Inflammatory macrophage treated with lipopolysaccharide for 4 hours (primary cell): ENCODE measurements at regions not wholly inside any gene's neighbourhood (a gene's known extent, or its start where the extent isn't known, plus 50 kb on each side); places are given as distances from the start of the nearest gene placed in this dataset.
A peak's percentile ranks its signal among the peaks of the same experiment; 100 is the strongest.
"Not testable (repeated sequence)": the region's sequence is repeated elsewhere in the genome, so short reads cannot be mapped to it uniquely, and the experiment has no call there.

ENCODE experiments used
- DNase-seq: peaks from one replicate; pipeline ENCODE4 v3.0.0-alpha.2; 2020

GRCh38 chr4:169934794-169935429 lies 91.3 kb downstream of the MFAP3L start:
- no peak for DNase-seq

- DNase-seq = no peak
Observed at GRCh38 chr4:169933531-169933930, 92.7 kb downstream of the MFAP3L start.

- no peak for DNase-seq
Observed at GRCh38 chr4:169931964-169932363, 94.2 kb downstream of the MFAP3L start.

GRCh38 chr4:169930755-169931154 lies 95.4 kb downstream of the MFAP3L start:
- DNase-seq = not testable (repeated sequence)

GRCh38 chr4:169927280-169927679 lies 98.9 kb downstream of the MFAP3L start:
- no peak for DNase-seq

GRCh38 chr4:169925678-169926077 lies 100.5 kb downstream of the MFAP3L start:
- DNase-seq = no peak

- no peak for DNase-seq
Observed at GRCh38 chr4:169922632-169923276, 103.4 kb downstream of the MFAP3L start.

GRCh38 chr4:169921732-169922131 lies 104.5 kb downstream of the MFAP3L start:
- no peak for DNase-seq

- no peak for DNase-seq
Observed at GRCh38 chr4:169921237-169921636, 105.0 kb downstream of the MFAP3L start.

- DNase-seq = not testable (repeated sequence)
Observed at GRCh38 chr4:169919194-169920124, 106.7 kb downstream of the MFAP3L start.

- DNase-seq = no peak
Observed at GRCh38 chr4:169915545-169915944, 110.7 kb downstream of the MFAP3L start.

GRCh38 chr4:169914866-169915265 lies 111.3 kb downstream of the MFAP3L start:
- DNase-seq = no peak

GRCh38 chr4:169912996-169913395 lies 113.2 kb downstream of the MFAP3L start:
- DNase-seq = no peak

- no peak for DNase-seq
Observed at GRCh38 chr4:169909897-169910296, 116.3 kb downstream of the MFAP3L start.

GRCh38 chr4:169909479-169909878 lies 116.7 kb downstream of the MFAP3L start:
- DNase-seq = no peak

GRCh38 chr4:169907705-169908104 lies 118.5 kb downstream of the MFAP3L start:
- no peak for DNase-seq

- DNase-seq = no peak
Observed at GRCh38 chr4:169906821-169907220, 119.4 kb downstream of the MFAP3L start.

GRCh38 chr4:169906104-169906503 lies 120.1 kb downstream of the MFAP3L start:
- DNase-seq = peak; percentile 48

- DNase-seq = no peak
Observed at GRCh38 chr4:169902658-169903345, 123.4 kb downstream of the MFAP3L start.

- no peak for DNase-seq
Observed at GRCh38 chr4:169900241-169900845, 125.9 kb downstream of the MFAP3L start.

- DNase-seq = no peak
Observed at GRCh38 chr4:169899295-169899694, 126.9 kb downstream of the MFAP3L start.

GRCh38 chr4:169898095-169898494 lies 128.1 kb downstream of the MFAP3L start:
- no peak for DNase-seq

GRCh38 chr4:169894767-169895166 lies 131.4 kb downstream of the MFAP3L start:
- not testable (repeated sequence) for DNase-seq
